Cardiac muscle cell (in vitro differentiated cells and primary cell): ENCODE measurements at regions not wholly inside any gene's neighbourhood (a gene's known extent, or its start where the extent isn't known, plus 50 kb on each side); places are given as distances from the start of the nearest gene placed in this dataset.

Source experiments
- DNase-seq, 2 donors: peaks; one replicate each; pipeline versions ENCODE4 v3.0.0 to v3.0.0-alpha.2; 2010 to 2017; ENCODE audit warnings: low read depth in 1 of 2, low spot score in 1 of 2
- H3K27ac ChIP-seq: fragments of 200-600 bp; sonication (generic); 2 replicates; pipeline ENCODE4 v1.5.1; 2016
- H3K27me3 ChIP-seq: fragments of 200-600 bp; sonication (generic); 2 replicates; pipeline ENCODE4 v1.6.0; 2016; ENCODE audit warnings: control low read depth
- H3K36me3 ChIP-seq: fragments of 200-600 bp; sonication (generic); 2 replicates; pipeline ENCODE4 v1.5.1; 2016; ENCODE audit warnings: control low read depth
- H3K4me1 ChIP-seq: fragments of 200-600 bp; sonication (generic); 2 replicates; pipeline ENCODE4 v1.8.1; 2017; ENCODE audit warnings: low read depth, mild to moderate bottlenecking, mixed run types
- H3K4me3 ChIP-seq: fragments of 200-600 bp; sonication (generic); 2 replicates; pipeline ENCODE4 v1.5.1; 2016; ENCODE audit warnings: mild to moderate bottlenecking
- H3K9me3 ChIP-seq: fragments of 200-600 bp; sonication (generic); 2 replicates; pipeline ENCODE4 v1.5.1; 2017; ENCODE audit warnings: low read depth, mild to moderate bottlenecking, control low read depth
- TF ChIP-seq, protein P1 (sequence below): IDR thresholded peaks from 2 replicates; pipeline ENCODE4 v1.5.1; 2012; ENCODE audit warnings: low read depth, mild to moderate bottlenecking, low read length

DNA sequence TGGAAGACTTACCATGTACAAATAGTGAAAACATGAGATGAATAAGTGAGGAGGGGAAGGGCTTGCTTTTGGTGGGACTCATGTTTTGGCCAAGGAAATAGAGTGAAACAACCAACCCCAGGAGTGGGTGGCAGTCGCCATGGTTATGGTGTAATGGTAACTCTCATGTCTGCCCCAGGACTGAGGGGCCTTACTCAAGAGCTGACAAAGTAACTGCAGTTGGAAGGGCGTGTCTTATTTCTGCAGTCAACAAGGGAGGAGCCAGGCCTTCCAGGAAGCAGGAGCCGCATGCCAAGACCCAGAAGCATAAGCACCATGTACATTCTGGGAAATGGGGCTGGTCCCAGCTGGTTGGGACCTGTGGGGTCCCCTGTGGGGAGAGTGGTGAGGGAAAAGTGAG lies 108.5 kb downstream of the UNC5CL start:
- no peaks in the 10 kb centered on the region for H3K9me3 ChIP-seq
- DNase-seq = peak in 1 of 2 donors; percentile 54
- no peaks in the 10 kb centered on the region for H3K4me1 ChIP-seq
- no peaks in the 10 kb centered on the region for H3K36me3 ChIP-seq
- TF ChIP-seq, protein P1, sequence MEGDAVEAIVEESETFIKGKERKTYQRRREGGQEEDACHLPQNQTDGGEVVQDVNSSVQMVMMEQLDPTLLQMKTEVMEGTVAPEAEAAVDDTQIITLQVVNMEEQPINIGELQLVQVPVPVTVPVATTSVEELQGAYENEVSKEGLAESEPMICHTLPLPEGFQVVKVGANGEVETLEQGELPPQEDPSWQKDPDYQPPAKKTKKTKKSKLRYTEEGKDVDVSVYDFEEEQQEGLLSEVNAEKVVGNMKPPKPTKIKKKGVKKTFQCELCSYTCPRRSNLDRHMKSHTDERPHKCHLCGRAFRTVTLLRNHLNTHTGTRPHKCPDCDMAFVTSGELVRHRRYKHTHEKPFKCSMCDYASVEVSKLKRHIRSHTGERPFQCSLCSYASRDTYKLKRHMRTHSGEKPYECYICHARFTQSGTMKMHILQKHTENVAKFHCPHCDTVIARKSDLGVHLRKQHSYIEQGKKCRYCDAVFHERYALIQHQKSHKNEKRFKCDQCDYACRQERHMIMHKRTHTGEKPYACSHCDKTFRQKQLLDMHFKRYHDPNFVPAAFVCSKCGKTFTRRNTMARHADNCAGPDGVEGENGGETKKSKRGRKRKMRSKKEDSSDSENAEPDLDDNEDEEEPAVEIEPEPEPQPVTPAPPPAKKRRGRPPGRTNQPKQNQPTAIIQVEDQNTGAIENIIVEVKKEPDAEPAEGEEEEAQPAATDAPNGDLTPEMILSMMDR = no peak
- H3K4me3 ChIP-seq = no peak overlapping the region
- no peaks in the 10 kb centered on the region for H3K27me3 ChIP-seq
- H3K27ac ChIP-seq = no peak overlapping the region

DNA sequence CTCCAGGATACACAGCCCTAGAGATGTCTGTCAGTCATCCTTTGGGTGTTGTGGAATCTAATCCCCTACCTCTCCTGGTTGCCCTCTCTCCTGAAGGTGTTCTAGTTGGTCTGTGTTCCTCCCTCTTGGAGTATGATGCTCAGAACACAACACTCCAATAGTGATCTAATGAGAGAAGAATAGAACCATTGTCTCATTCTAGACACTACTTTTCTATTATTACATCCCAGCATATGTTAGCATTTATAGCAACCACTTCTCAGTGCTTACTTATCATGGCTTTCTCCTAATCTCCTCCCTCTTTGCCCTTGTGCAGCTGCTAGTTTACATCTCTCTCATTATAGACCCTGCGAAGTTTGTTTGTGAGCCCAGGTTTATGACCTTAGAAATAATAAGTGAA lies 109.0 kb downstream of the UNC5CL start:
- Histone ChIP-seq H3K27ac (no peak overlapping the region), H3K9me3 (no peaks in the 10 kb centered on the region), H3K27me3 (no peaks in the 10 kb centered on the region), H3K36me3 (no peaks in the 10 kb centered on the region), H3K4me3 (no peak overlapping the region), H3K4me1 (no peaks in the 10 kb centered on the region)
- no peak for DNase-seq
- TF ChIP-seq, protein P1 = no peak

DNA sequence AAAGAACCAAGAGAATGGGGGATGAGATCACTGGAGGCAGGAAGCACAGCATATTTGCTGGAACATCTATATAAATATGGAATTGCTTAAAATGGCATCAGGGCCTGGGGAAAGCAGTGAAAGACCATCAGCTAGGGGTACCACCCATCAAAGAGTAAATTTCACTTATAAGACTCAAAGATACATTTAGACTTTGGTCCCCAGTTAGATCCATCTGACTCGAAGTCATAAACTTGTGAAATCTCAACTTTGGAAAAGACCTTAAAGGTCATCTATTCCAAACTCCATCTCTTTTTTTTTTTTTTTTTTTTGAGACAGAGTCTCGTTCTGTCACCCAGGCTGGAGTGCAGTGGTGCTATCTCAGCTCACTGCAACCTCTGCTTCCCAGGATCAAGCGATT lies 109.8 kb downstream of the UNC5CL start:
- no peaks in the 10 kb centered on the region for H3K36me3 ChIP-seq
- H3K4me3 ChIP-seq = no peak overlapping the region
- no peaks in the 10 kb centered on the region for H3K27me3 ChIP-seq
- DNase-seq = no peak
- H3K27ac ChIP-seq = no peak overlapping the region
- H3K9me3 ChIP-seq = no peaks in the 10 kb centered on the region
- TF ChIP-seq, protein P1 = no peak
- no peaks in the 10 kb centered on the region for H3K4me1 ChIP-seq

DNA sequence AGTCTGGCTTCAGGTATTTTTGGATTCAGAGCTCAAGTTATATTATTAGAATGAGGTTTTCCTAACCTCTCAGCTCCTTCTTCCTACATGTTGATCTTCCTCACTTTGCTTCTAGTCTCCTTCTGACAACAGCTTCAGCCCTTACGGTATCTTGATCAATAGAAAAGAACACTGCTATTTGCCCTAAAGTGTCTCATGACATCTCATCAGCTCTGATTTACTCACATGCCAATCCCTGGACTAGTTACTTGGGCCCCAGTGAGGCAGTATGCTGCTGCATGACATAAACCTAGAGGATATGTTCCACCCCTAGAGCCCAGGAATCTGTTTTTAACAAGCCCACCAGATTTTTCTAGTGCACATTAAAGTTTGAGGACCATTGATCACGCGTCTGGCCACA lies 110.3 kb downstream of the UNC5CL start:
- no peaks in the 10 kb centered on the region for H3K9me3 ChIP-seq
- no peak overlapping the region for H3K4me3 ChIP-seq
- no peaks in the 10 kb centered on the region for H3K27me3 ChIP-seq
- DNase-seq = no peak
- TF ChIP-seq, protein P1 = no peak
- no peaks in the 10 kb centered on the region for H3K4me1 ChIP-seq
- H3K27ac ChIP-seq = no peak overlapping the region
- no peaks in the 10 kb centered on the region for H3K36me3 ChIP-seq

DNA sequence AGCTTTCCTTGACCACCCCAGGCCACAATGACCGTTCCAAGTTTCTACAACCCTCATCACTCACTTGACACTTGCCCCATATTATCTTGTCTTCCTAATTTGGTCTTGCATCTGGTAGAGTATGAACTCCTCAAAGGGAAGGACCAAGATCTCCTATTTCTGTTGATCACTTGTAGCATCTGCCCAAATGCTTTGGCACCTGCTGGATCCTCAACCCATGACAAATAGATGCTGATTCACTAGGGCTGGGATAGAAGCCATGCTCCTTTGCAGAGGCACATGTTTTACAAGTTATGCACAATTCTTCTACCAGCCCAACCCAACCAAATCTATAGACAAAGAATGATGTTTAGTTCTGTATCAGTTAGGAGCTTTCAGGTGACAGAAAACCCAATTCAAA lies 110.7 kb downstream of the UNC5CL start:
- Histone ChIP-seq H3K4me3 (no peak overlapping the region), H3K36me3 (no peaks in the 10 kb centered on the region), H3K9me3 (no peaks in the 10 kb centered on the region), H3K27ac (no peak overlapping the region), H3K4me1 (no peaks in the 10 kb centered on the region), H3K27me3 (no peaks in the 10 kb centered on the region)
- TF ChIP-seq, protein P1 = no peak
- no peak for DNase-seq

DNA sequence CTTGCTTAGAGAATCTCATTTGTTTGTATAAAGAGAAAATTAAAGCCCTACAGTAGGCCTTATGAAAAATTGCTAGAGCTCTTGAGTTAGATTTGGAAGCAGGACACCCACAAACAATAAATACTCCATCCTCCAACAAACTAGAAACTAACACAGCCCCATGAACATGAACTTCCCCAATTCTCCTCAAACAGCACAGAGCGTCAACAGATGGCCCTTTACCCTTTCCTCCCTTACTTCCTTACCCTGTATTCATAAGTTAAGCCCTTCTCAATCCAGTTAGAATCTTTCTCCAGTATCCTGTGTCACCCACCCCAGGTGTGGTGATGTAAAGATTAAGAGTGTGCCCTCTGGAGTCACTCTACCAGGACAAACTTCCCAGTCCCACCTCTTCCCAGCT lies 113.7 kb downstream of the UNC5CL start:
- H3K27ac ChIP-seq = no peak overlapping the region
- H3K9me3 ChIP-seq = no peaks in the 10 kb centered on the region
- no peaks in the 10 kb centered on the region for H3K36me3 ChIP-seq
- H3K4me1 ChIP-seq = no peaks in the 10 kb centered on the region
- no peaks in the 10 kb centered on the region for H3K27me3 ChIP-seq
- H3K4me3 ChIP-seq = no peak overlapping the region
- TF ChIP-seq, protein P1 = no peak
- DNase-seq = no peak
